OCI-LY7 (cell line): ENCODE measurements at regions not wholly inside any gene's neighbourhood (a gene's known extent, or its start where the extent isn't known, plus 50 kb on each side); places are given as distances from the start of the nearest gene placed in this dataset.

Experiments
- BruUV-seq: library from RNA; stranded (reverse); fragments of 400-500 nt; replicated peaks from 2 replicates; lab custom pipeline; 2021; lab: Mats Ljungman, UMichigan
- CTCF ChIA-PET: fragments of 300-600 bp; sonication (Branson Sonifier 250); formaldehyde crosslinking; loops from one replicate; lab custom pipeline; 2022; ENCODE audit warnings: antibody characterized with exemption; ENCODE audit not compliant: unreplicated experiment; lab: Charles Lee
- POLR2A ChIA-PET: fragments of 300-600 bp; sonication (Branson Sonifier 250); formaldehyde crosslinking; loops from one replicate; lab custom pipeline; 2022; ENCODE audit warnings: antibody characterized with exemption; lab: Charles Lee
- DNase-seq: peaks from one replicate; pipeline ENCODE4 v3.0.0-alpha.2; 2015; ENCODE audit warnings: low spot score
- H2AFZ ChIP-seq: fragments of 200-600 bp; sonication (generic), shearing (Covaris generic); 2 replicates; pipeline ENCODE4 v1.6.1; 2014; ENCODE audit warnings: mild to moderate bottlenecking, antibody characterized with exemption, low read length, moderate library complexity
- H3K27ac ChIP-seq: fragments of 200-600 bp; sonication (generic); 2 replicates; pipeline ENCODE4 v1.5.1; 2014; ENCODE audit warnings: mixed run types, low read depth, mild to moderate bottlenecking, moderate library complexity, low read length, inconsistent platforms; ENCODE audit not compliant: poor library complexity, severe bottlenecking
- H3K36me3 ChIP-seq: fragments of 200-600 bp; sonication (generic); 2 replicates; pipeline ENCODE4 v1.6.1; 2014; ENCODE audit warnings: mild to moderate bottlenecking, antibody characterized with exemption, low read length, moderate library complexity, mixed read lengths; ENCODE audit not compliant: insufficient read depth
- H3K4me1 ChIP-seq: fragments of 200-600 bp; sonication (generic); 2 replicates; pipeline ENCODE4 v1.5.1; 2014; ENCODE audit warnings: mild to moderate bottlenecking, low read length; ENCODE audit not compliant: insufficient read depth, poor library complexity, severe bottlenecking
- H3K4me2 ChIP-seq: fragments of 200-600 bp; sonication (generic); 2 replicates; pipeline ENCODE4 v1.6.1; 2014; ENCODE audit warnings: mild to moderate bottlenecking, low read length
- H3K4me3 ChIP-seq: fragments of 200-600 bp; sonication (generic); 2 replicates; pipeline ENCODE4 v1.5.1; 2014; ENCODE audit warnings: mild to moderate bottlenecking, low read depth, low read length; ENCODE audit not compliant: poor library complexity, severe bottlenecking
- H3K79me2 ChIP-seq: fragments of 200-600 bp; sonication (generic); 2 replicates; pipeline ENCODE4 v1.6.1; 2016; ENCODE audit warnings: low read depth, mild to moderate bottlenecking, low read length, moderate library complexity, mixed read lengths; ENCODE audit not compliant: insufficient read depth
- H3K9me2 ChIP-seq: fragments of 200-600 bp; sonication (generic); 2 replicates; pipeline ENCODE4 v1.6.1; 2016; ENCODE audit warnings: mild to moderate bottlenecking, low read length, mixed read lengths; ENCODE audit not compliant: insufficient read depth
- H3K9me3 ChIP-seq: fragments of 200-600 bp; sonication (generic); 2 replicates; pipeline ENCODE4 v1.6.1; 2014; ENCODE audit warnings: mild to moderate bottlenecking, mixed run types, low read length, mixed read lengths
- H4K20me1 ChIP-seq: fragments of 200-600 bp; sonication (generic); 2 replicates; pipeline ENCODE4 v1.6.1; 2014; ENCODE audit warnings: mild to moderate bottlenecking, antibody characterized with exemption, low read length, moderate library complexity, mixed read lengths; ENCODE audit not compliant: insufficient read depth
- EZH2phosphoT487 ChIP-seq: fragments of 200-600 bp; sonication (generic); IDR thresholded peaks from 2 replicates; pipeline ENCODE4 v1.6.1; 2018; ENCODE audit warnings: low read depth, borderline replicate concordance, mild to moderate bottlenecking, mixed run types, antibody characterized with exemption, low read length, moderate library complexity, mixed read lengths
- intact Hi-C: fragments of 100-400 bp; cut with micrococcal nuclease; formaldehyde crosslinking; loops from one replicate; pipeline ENCODE4 v1.10.0; 2022; ENCODE audit not compliant: unreplicated experiment
- TF ChIP-seq, protein P1 (sequence below): fragments of 200-600 bp; sonication (generic); conservative IDR thresholded peaks from 2 replicates; pipeline ENCODE4 v1.5.1; 2014; ENCODE audit warnings: mild to moderate bottlenecking, antibody characterized with exemption, low read length, moderate library complexity, mixed read lengths

DNA sequence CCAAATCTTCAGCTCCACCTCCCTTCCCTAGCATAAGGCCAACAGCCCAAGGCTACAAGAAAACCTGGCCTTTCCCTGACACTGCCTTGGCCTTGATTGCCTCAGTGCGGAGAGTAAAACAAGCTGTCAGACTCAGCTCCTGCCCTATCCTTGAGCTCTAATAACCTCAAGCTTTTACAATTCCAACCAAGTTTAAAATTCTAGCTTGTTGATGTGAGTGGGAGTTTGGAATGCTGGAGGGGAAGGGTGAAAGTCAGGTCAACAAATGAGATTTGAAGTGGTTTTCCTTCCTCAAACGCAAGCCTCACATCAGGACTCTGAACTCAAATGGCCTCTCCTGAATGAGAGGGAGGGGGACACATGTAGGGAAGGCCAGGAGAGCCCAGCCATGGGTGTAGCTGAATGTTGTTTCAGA lies 197.0 kb upstream of the VLDLR start:
- ChIA-PET POLR2A (no interaction called here), CTCF (no interaction called here)
- H3K4me1 ChIP-seq = no peaks in the 10 kb centered on the region
- H3K36me3 ChIP-seq = no peaks in the 10 kb centered on the region
- intact Hi-C loops = no loop called here
- no peak overlapping the region for H2AFZ ChIP-seq
- no peaks in the 10 kb centered on the region for H4K20me1 ChIP-seq
- H3K27ac ChIP-seq = no peak overlapping the region
- H3K9me2 ChIP-seq = no peaks in the 10 kb centered on the region
- no TSS peak for BruUV-seq
- H3K9me3 ChIP-seq = no peaks in the 10 kb centered on the region
- DNase-seq = no peak
- no peak overlapping the region for H3K4me2 ChIP-seq
- H3K4me3 ChIP-seq = no peak overlapping the region
- no peaks in the 10 kb centered on the region for H3K79me2 ChIP-seq
- TF ChIP-seq, protein P1, sequence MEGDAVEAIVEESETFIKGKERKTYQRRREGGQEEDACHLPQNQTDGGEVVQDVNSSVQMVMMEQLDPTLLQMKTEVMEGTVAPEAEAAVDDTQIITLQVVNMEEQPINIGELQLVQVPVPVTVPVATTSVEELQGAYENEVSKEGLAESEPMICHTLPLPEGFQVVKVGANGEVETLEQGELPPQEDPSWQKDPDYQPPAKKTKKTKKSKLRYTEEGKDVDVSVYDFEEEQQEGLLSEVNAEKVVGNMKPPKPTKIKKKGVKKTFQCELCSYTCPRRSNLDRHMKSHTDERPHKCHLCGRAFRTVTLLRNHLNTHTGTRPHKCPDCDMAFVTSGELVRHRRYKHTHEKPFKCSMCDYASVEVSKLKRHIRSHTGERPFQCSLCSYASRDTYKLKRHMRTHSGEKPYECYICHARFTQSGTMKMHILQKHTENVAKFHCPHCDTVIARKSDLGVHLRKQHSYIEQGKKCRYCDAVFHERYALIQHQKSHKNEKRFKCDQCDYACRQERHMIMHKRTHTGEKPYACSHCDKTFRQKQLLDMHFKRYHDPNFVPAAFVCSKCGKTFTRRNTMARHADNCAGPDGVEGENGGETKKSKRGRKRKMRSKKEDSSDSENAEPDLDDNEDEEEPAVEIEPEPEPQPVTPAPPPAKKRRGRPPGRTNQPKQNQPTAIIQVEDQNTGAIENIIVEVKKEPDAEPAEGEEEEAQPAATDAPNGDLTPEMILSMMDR = no peak
- no peak for TF ChIP-seq EZH2phosphoT487

DNA sequence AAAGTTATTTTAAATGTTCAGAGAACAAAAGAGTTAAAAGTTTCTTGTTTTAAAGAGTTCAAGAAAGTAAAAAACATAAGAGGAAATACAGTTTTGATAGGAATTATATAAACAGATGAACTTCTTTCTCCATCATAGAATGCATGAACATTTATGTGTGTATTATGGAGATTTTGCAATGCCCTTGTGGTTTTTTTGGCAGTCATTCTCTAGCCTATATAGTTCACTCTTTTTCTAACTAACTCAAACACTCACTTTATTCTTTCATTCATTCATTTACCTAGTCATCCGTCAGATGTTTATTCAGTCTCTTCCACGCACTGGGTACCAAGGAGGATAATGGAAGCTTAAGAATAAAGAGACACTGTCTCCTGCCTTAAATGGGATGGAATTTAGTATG lies 195.9 kb upstream of the VLDLR start:
- Histone ChIP-seq H3K27ac (no peak overlapping the region), H3K9me3 (no peaks in the 10 kb centered on the region), H3K79me2 (no peaks in the 10 kb centered on the region), H3K4me3 (no peak overlapping the region), H3K9me2 (no peaks in the 10 kb centered on the region), H2AFZ (no peak overlapping the region), H3K4me2 (no peak overlapping the region), H4K20me1 (no peaks in the 10 kb centered on the region), H3K4me1 (no peaks in the 10 kb centered on the region), H3K36me3 (no peaks in the 10 kb centered on the region)
- intact Hi-C loops = no loop called here
- POLR2A ChIA-PET = no interaction called here
- CTCF ChIA-PET = no interaction called here
- no peak for DNase-seq
- TF ChIP-seq EZH2phosphoT487 = no peak
- TF ChIP-seq, protein P1 = no peak
- no TSS peak for BruUV-seq

DNA sequence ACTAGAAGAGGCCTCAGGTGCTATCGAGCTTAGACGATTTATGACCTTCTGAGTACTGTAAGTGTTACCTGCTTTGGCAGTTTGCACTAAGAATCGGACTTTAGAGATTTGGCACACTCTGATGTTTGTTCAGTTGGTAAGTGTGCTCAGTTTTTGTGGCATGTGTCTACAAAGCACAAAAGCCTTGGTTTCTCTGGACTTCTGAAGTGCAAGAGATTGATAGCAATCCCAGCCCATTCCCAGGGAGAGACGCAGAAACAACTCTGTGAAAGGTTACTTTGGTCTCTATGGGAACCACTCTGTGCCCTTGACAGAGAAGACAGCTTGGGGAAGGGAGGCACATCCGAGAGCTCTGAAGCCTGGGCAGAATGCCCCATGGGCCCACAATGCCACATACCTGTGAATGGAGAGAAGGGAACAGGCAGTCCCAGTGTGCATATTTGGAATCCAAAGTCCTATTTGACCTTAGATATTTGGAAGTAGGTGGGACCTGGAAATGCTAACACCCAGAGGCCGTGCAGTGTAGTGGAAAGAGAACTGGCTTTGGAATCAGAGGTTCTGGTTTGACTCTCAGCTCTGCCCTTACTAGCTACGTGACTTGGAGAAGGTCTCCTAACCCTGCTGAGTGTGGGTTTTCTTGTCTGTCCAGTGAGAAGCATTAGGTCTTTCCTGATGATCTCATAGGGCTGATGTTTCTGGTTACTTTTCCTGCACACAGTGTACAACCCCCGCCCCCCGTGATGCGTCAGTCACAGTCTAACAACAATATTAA lies 194.3 kb upstream of the VLDLR start:
- Histone ChIP-seq H3K36me3 (no peaks in the 10 kb centered on the region), H3K9me3 (no peaks in the 10 kb centered on the region), H2AFZ (no peak overlapping the region), H3K4me1 (no peaks in the 10 kb centered on the region), H3K79me2 (no peaks in the 10 kb centered on the region), H3K4me2 (no peak overlapping the region), H3K27ac (no peak overlapping the region), H3K4me3 (no peak overlapping the region), H3K9me2 (no peaks in the 10 kb centered on the region), H4K20me1 (no peaks in the 10 kb centered on the region)
- BruUV-seq = no TSS peak
- CTCF ChIA-PET = no interaction called here
- no peak for TF ChIP-seq EZH2phosphoT487
- TF ChIP-seq, protein P1 = no peak
- DNase-seq = no peak
- intact Hi-C loops = no loop called here
- POLR2A ChIA-PET = no interaction called here
